Testis (tissue), 2 donors: ENCODE measurements at regions not wholly inside any gene's neighbourhood (a gene's known extent, or its start where the extent isn't known, plus 50 kb on each side); places are given as distances from the start of the nearest gene placed in this dataset.

Source experiments
- DNase-seq: peaks from one replicate; pipeline ENCODE4 v3.0.0-alpha.2; 2019
- H3K27ac ChIP-seq, 2 donors: fragments of 200-600 bp; sonication (generic); one replicate each; pipeline ENCODE4 v1.5.1; 2019
- H3K27me3 ChIP-seq: fragments of 200-600 bp; sonication (generic); one replicate; pipeline ENCODE4 v1.5.1; 2019
- H3K36me3 ChIP-seq: fragments of 200-600 bp; sonication (generic); one replicate; pipeline ENCODE4 v1.5.1; 2017; ENCODE audit warnings: low read depth; ENCODE audit errors: missing control alignments
- H3K4me1 ChIP-seq: fragments of 200-600 bp; sonication (generic); one replicate; pipeline ENCODE4 v1.5.1; 2019
- H3K4me3 ChIP-seq, 2 donors: fragments of 200-600 bp; sonication (generic); one replicate each; pipeline ENCODE4 v1.5.1; 2017 to 2019
- H3K9me3 ChIP-seq: fragments of 200-600 bp; sonication (generic); one replicate; pipeline ENCODE4 v1.5.1; 2017
- CTCF ChIP-seq, 3 experiments: fragments of 450-650 bp in 2 of 3; fragments of 200-600 bp in 1 of 3; sonication (generic) in 1 of 3; IDR thresholded peaks; one replicate each; pipeline ENCODE4 v1.5.1; 2016 to 2019; ENCODE audit warnings: antibody characterized with exemption in 3 of 3, mild to moderate bottlenecking in 2 of 3, moderate library complexity in 1 of 3
- POLR2A ChIP-seq: fragments of 450-650 bp; IDR thresholded peaks from one replicate; pipeline ENCODE4 v1.6.1; 2017; ENCODE audit warnings: antibody characterized with exemption, mild to moderate bottlenecking, moderate library complexity
- WGBS, 2 donors: methylation state at CpG; one replicate each; pipeline ENCODE4 v1.1.5; 2018; 5-methylcytosine and 5-hydroxymethylcytosine counted together
- intact Hi-C: fragments of 100-400 bp; cut with DNase I; formaldehyde crosslinking; loops from one replicate; pipeline ENCODE4 v1.15.1; 2023; ENCODE audit warnings: low total_unique reads

GRCh38 chrX:4263030-4263803 is 549.8 kb upstream of the PRKX start:
- no peak for TF ChIP-seq CTCF (IDR thresholded peaks at IDR 0.05)
- TF ChIP-seq POLR2A = no peak
- intact Hi-C loops = no loop called here
- no peak for DNase-seq
- H3K9me3 ChIP-seq = no peaks in the 10 kb centered on the region
- no peak overlapping the region for H3K27ac ChIP-seq
- H3K36me3 ChIP-seq = no peaks in the 10 kb centered on the region
- no peak overlapping the region for H3K4me3 ChIP-seq
- no peaks in the 10 kb centered on the region for H3K27me3 ChIP-seq
- 20 to 33% methylated on average over 5 to 8 of the region's 8 CpGs for WGBS, 2 donors
- no peaks in the 10 kb centered on the region for H3K4me1 ChIP-seq

- intact Hi-C loops = no loop called here
- no peaks in the 10 kb centered on the region for H3K36me3 ChIP-seq
- no peaks in the 10 kb centered on the region for H3K27me3 ChIP-seq
- H3K4me3 ChIP-seq = no peak overlapping the region
- DNase-seq = no peak
- WGBS, 2 donors = 64 to 66% methylated on average over 2 of the region's 2 CpGs
- no peaks in the 10 kb centered on the region for H3K4me1 ChIP-seq
- no peak overlapping the region for H3K27ac ChIP-seq
- H3K9me3 ChIP-seq = no peaks in the 10 kb centered on the region
- no peak for TF ChIP-seq CTCF (IDR thresholded peaks at IDR 0.05)
- TF ChIP-seq POLR2A = no peak
Measured at GRCh38 chrX:4253092-4253491, 539.6 kb upstream of the PRKX start.

GRCh38 chrX:4249401-4249800 is 536.0 kb upstream of the PRKX start:
- Histone ChIP-seq H3K9me3 (no peaks in the 10 kb centered on the region), H3K27me3 (no peaks in the 10 kb centered on the region), H3K27ac (no peak overlapping the region), H3K4me3 (no peak overlapping the region), H3K4me1 (no peaks in the 10 kb centered on the region), H3K36me3 (no peaks in the 10 kb centered on the region)
- intact Hi-C loops = no loop called here
- DNase-seq = no peak
- 54 to 67% methylated on average over 8 of the region's 8 CpGs for WGBS, 2 donors
- TF ChIP-seq POLR2A (no peak), CTCF (IDR thresholded peaks at IDR 0.05) (no peak)

GRCh38 chrX:4243759-4244158 is 530.3 kb upstream of the PRKX start:
- 0 to 23% methylated on average over 2 of the region's 2 CpGs for WGBS, 2 donors
- Histone ChIP-seq H3K9me3 (no peaks in the 10 kb centered on the region), H3K27ac (no peak overlapping the region), H3K4me1 (no peaks in the 10 kb centered on the region), H3K27me3 (no peaks in the 10 kb centered on the region), H3K4me3 (no peak overlapping the region), H3K36me3 (no peaks in the 10 kb centered on the region)
- intact Hi-C loops = no loop called here
- no peak for DNase-seq
- TF ChIP-seq POLR2A = no peak
- TF ChIP-seq CTCF (IDR thresholded peaks at IDR 0.05) = no peak
